ENCODE measurements at regions not wholly inside any gene's neighbourhood (a gene's known extent, or its start where the extent isn't known, plus 50 kb on each side); places are given as distances from the start of the nearest gene placed in this dataset.

- Histone ChIP-seq H3K27ac (no peak overlapping the region), H3K36me3 (ENCODE audit: low read depth) (no peaks in the 10 kb centered on the region), H3K9me3 (ENCODE audit: insufficient read depth, low read depth) (no peaks in the 10 kb centered on the region), H3K27me3 (ENCODE audit: insufficient read depth, low read depth) (no peaks in the 10 kb centered on the region), H3K4me3 (no peak overlapping the region), H4K20me1 (ENCODE audit: insufficient read depth) (no peaks in the 10 kb centered on the region), H3F3A (ENCODE audit: insufficient read depth, low read depth) (no peaks in the 10 kb centered on the region), H2AFZ (no peak overlapping the region), H3K4me2 (no peak overlapping the region), H3K4me1 (replicated peaks; ENCODE audit: insufficient read depth) (peaks cover 10% of the 10 kb centered on the region), H3K79me2 (ENCODE audit: low read depth) (no peaks in the 10 kb centered on the region), H3K9me2 (ENCODE audit: insufficient read depth) (no peaks in the 10 kb centered on the region)
- POLR2A ChIA-PET (ENCODE audit: unreplicated experiment): no interaction called here
- intact Hi-C loops (cut with micrococcal nuclease; ENCODE audit: unreplicated experiment): no loop called here
- CTCF ChIA-PET: no interaction called here
- no peak for DNase-seq
- TF ChIP-seq CTCF (conservative IDR thresholded peaks at IDR 0.05) (no peak), EZH2 (IDR thresholded peaks at IDR 0.05; ENCODE audit: low read depth) (no peak)
- BruUV-seq (replicated peaks): no TSS peak
Measured at GRCh38 chr10:10811562-10811961, 206.1 kb upstream of the CELF2 start.

DNA sequence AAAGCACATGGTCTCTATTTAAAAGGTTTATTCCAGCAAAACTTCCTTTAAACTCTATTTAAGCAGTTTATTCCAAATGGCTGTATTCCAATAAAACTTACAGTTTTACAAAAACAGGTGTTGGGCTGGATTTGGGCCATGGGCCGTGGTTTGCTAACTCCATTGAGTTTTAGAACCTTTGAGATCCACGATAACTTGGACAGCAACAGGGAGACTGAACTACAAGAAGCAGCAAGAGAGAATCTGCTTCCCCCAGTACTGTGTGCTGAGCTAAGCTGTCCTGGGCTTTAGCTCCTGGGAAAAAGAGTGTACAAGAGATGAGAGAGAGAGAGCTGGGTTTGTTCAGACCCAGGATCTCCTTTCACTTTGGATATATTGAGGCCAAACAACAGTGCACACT lies 204.0 kb upstream of the CELF2 start:
- TF ChIP-seq EZH2 (IDR thresholded peaks at IDR 0.05; ENCODE audit: low read depth) (no peak), CTCF (conservative IDR thresholded peaks at IDR 0.05) (no peak)
- no peak overlapping the region for H2AFZ ChIP-seq
- no peaks in the 10 kb centered on the region for H3K36me3 ChIP-seq (ENCODE audit: low read depth)
- POLR2A ChIA-PET (ENCODE audit: unreplicated experiment): no interaction called here
- CTCF ChIA-PET: no interaction called here
- BruUV-seq (replicated peaks): no TSS peak
- H3K4me1 ChIP-seq (replicated peaks; ENCODE audit: insufficient read depth): peaks cover 10% of the 10 kb centered on the region
- no peaks in the 10 kb centered on the region for H3K27me3 ChIP-seq (ENCODE audit: insufficient read depth, low read depth)
- no peak overlapping the region for H3K4me3 ChIP-seq
- DNase-seq: no peak
- no peaks in the 10 kb centered on the region for H3K9me3 ChIP-seq (ENCODE audit: insufficient read depth, low read depth)
- no peaks in the 10 kb centered on the region for H3F3A ChIP-seq (ENCODE audit: insufficient read depth, low read depth)
- H4K20me1 ChIP-seq (ENCODE audit: insufficient read depth): no peaks in the 10 kb centered on the region
- no peaks in the 10 kb centered on the region for H3K79me2 ChIP-seq (ENCODE audit: low read depth)
- H3K9me2 ChIP-seq (ENCODE audit: insufficient read depth): no peaks in the 10 kb centered on the region
- intact Hi-C loops (cut with micrococcal nuclease; ENCODE audit: unreplicated experiment): no loop called here
- H3K27ac ChIP-seq: no peak overlapping the region
- H3K4me2 ChIP-seq: no peak overlapping the region

DNA sequence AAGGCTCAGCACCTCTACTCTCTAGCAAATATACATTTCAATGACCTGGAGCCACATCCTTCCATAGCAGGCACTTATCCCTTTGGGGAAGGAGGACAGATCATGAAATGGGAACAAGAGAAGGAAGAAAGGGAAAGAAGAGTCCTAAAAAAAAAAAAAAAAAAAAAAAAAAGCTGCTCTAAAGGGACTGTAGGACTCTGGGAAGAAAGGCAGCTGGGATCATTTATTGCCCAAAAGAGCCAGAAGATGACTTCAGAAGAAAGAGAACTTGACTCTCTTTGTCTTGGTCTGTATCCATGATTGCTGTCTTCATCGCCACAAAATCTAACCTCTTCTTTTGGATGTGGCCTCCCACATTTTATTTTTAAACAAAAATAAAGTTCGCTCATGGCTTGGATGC lies 203.6 kb upstream of the CELF2 start:
- Histone ChIP-seq H3K4me3 (no peak overlapping the region), H3K27ac (no peak overlapping the region), H3K4me2 (no peak overlapping the region), H3K4me1 (replicated peaks; ENCODE audit: insufficient read depth) (peaks cover 10% of the 10 kb centered on the region), H4K20me1 (ENCODE audit: insufficient read depth) (no peaks in the 10 kb centered on the region), H3K79me2 (ENCODE audit: low read depth) (no peaks in the 10 kb centered on the region), H3F3A (ENCODE audit: insufficient read depth, low read depth) (no peaks in the 10 kb centered on the region), H2AFZ (no peak overlapping the region), H3K9me3 (ENCODE audit: insufficient read depth, low read depth) (no peaks in the 10 kb centered on the region), H3K27me3 (ENCODE audit: insufficient read depth, low read depth) (no peaks in the 10 kb centered on the region), H3K36me3 (ENCODE audit: low read depth) (no peaks in the 10 kb centered on the region), H3K9me2 (ENCODE audit: insufficient read depth) (no peaks in the 10 kb centered on the region)
- ChIA-PET POLR2A (ENCODE audit: unreplicated experiment) (no interaction called here), CTCF (no interaction called here)
- no TSS peak for BruUV-seq (replicated peaks)
- DNase-seq: no peak
- intact Hi-C loops (cut with micrococcal nuclease; ENCODE audit: unreplicated experiment): no loop called here
- TF ChIP-seq CTCF (conservative IDR thresholded peaks at IDR 0.05) (no peak), EZH2 (IDR thresholded peaks at IDR 0.05; ENCODE audit: low read depth) (no peak)
